Nephron (organoid): ENCODE measurements at regions not wholly inside any gene's neighbourhood (a gene's known extent, or its start where the extent isn't known, plus 50 kb on each side); places are given as distances from the start of the nearest gene placed in this dataset.

Experiments
- H3K27ac Mint-ChIP-seq, 3 experiments: 2 replicates each; pipeline ENCODE4 v1.8.0; 2020; ENCODE audit warnings: mixed read lengths in 3 of 3, mild to moderate bottlenecking in 2 of 3, moderate library complexity in 1 of 3
- H3K27me3 Mint-ChIP-seq: 2 replicates; pipeline ENCODE4 v1.8.0; 2021; ENCODE audit warnings: low read depth, mild to moderate bottlenecking, moderate library complexity, mixed read lengths
- H3K36me3 Mint-ChIP-seq: 2 replicates; pipeline ENCODE4 v1.8.0; 2020; ENCODE audit warnings: low read depth, mixed read lengths
- H3K4me1 Mint-ChIP-seq: 2 replicates; pipeline ENCODE4 v1.8.0; 2020; ENCODE audit warnings: mixed read lengths
- H3K4me3 Mint-ChIP-seq, 3 experiments: 2 replicates each; pipeline ENCODE4 v1.8.0; 2020; ENCODE audit warnings: mild to moderate bottlenecking in 3 of 3, mixed read lengths in 3 of 3, moderate library complexity in 2 of 3
- H3K9me3 Mint-ChIP-seq: 2 replicates; pipeline ENCODE4 v1.8.0; 2020; ENCODE audit warnings: mixed read lengths
- CTCF ChIP-seq, 3 experiments: fragments of 200-600 bp; sonication (generic); IDR thresholded peaks; one replicate each; pipeline ENCODE4 v1.5.0; 2021; ENCODE audit warnings: antibody characterized with exemption in 3 of 3; ENCODE audit not compliant: unreplicated experiment in 3 of 3

GRCh38 chr3:63207066-63207590, 71.0 kb upstream of the SYNPR start:
- no peaks in the 10 kb centered on the region for H3K4me1 Mint-ChIP-seq
- no peaks in the 10 kb centered on the region for H3K36me3 Mint-ChIP-seq
- H3K27ac Mint-ChIP-seq = no peak overlapping the region
- TF ChIP-seq CTCF (IDR thresholded peaks at IDR 0.05; ENCODE audit: unreplicated experiment in 3 of 3) = no peak
- no peaks in the 10 kb centered on the region for H3K27me3 Mint-ChIP-seq
- H3K9me3 Mint-ChIP-seq = peaks cover 2% of the 10 kb centered on the region
- no peak overlapping the region for H3K4me3 Mint-ChIP-seq

- no peak overlapping the region for H3K4me3 Mint-ChIP-seq
- H3K27me3 Mint-ChIP-seq = no peaks in the 10 kb centered on the region
- no peaks in the 10 kb centered on the region for H3K9me3 Mint-ChIP-seq
- no peaks in the 10 kb centered on the region for H3K4me1 Mint-ChIP-seq
- no peak overlapping the region for H3K27ac Mint-ChIP-seq
- no peak for TF ChIP-seq CTCF (IDR thresholded peaks at IDR 0.05; ENCODE audit: unreplicated experiment in 3 of 3)
- H3K36me3 Mint-ChIP-seq = no peaks in the 10 kb centered on the region
These were observed 50.0 kb upstream of the SYNPR start for GRCh38 chr3:63228087-63228486.
